Vagina (tissue), 2 donors: ENCODE measurements at regions not wholly inside any gene's neighbourhood (a gene's known extent, or its start where the extent isn't known, plus 50 kb on each side); places are given as distances from the start of the nearest gene placed in this dataset.

ENCODE experiments used
- DNase-seq, 2 donors: peaks; one replicate each; pipeline ENCODE4 v3.0.0-alpha.2; 2017; ENCODE audit errors: extremely low spot score in 2 of 2
- H3K27ac ChIP-seq: fragments of 200-600 bp; sonication (generic); one replicate; pipeline ENCODE4 v1.5.1; 2019
- H3K27me3 ChIP-seq: fragments of 200-600 bp; sonication (generic); one replicate; pipeline ENCODE4 v1.5.1; 2019
- H3K36me3 ChIP-seq, 2 donors: fragments of 200-600 bp; sonication (generic); one replicate each; pipeline ENCODE4 v1.5.1; 2017 to 2019
- H3K4me1 ChIP-seq: fragments of 200-600 bp; sonication (generic); one replicate; pipeline ENCODE4 v1.5.1; 2019
- H3K4me3 ChIP-seq, 2 donors: fragments of 200-600 bp; sonication (generic); 1 replicate in 1 of 2; 2 replicates in 1 of 2; pipeline ENCODE4 v1.5.1; 2016 to 2019
- H3K9me3 ChIP-seq: fragments of 200-600 bp; sonication (generic); one replicate; pipeline ENCODE4 v1.5.1; 2019
- CTCF ChIP-seq, 3 experiments: fragments of 450-650 bp in 2 of 3; fragments of 200-600 bp in 1 of 3; sonication (generic) in 1 of 3; IDR thresholded peaks; one replicate each; pipeline ENCODE4 v1.5.1; 2017 to 2019; ENCODE audit warnings: antibody characterized with exemption in 3 of 3, mild to moderate bottlenecking in 2 of 3, moderate library complexity in 2 of 3
- POLR2A ChIP-seq, 2 donors: fragments of 450-650 bp; IDR thresholded peaks; one replicate each; pipeline ENCODE4 v1.6.1; 2017; ENCODE audit warnings: antibody characterized with exemption in 2 of 2, mild to moderate bottlenecking in 2 of 2, moderate library complexity in 2 of 2
- POLR2AphosphoS5 ChIP-seq, 2 donors: sonication (generic); formaldehyde crosslinking; IDR thresholded peaks; one replicate each; pipeline ENCODE4 v1.9.0; 2017; ENCODE audit warnings: antibody characterized with exemption in 2 of 2, mild to moderate bottlenecking in 2 of 2, low read depth in 1 of 2; ENCODE audit not compliant: insufficient read depth in 1 of 2
- intact Hi-C: fragments of 100-400 bp; cut with DNase I; formaldehyde crosslinking; loops from one replicate; pipeline ENCODE4 v1.15.1; 2023

- Histone ChIP-seq H3K27me3 (no peaks in the 10 kb centered on the region), H3K36me3 (no peaks in the 10 kb centered on the region), H3K9me3 (no peaks in the 10 kb centered on the region), H3K4me3 (no peak overlapping the region), H3K27ac (no peak overlapping the region), H3K4me1 (no peaks in the 10 kb centered on the region)
- intact Hi-C loops: no loop called here
- no peak for TF ChIP-seq POLR2AphosphoS5 (IDR thresholded peaks at IDR 0.05; ENCODE audit: insufficient read depth in 1 of 2, low read depth in 1 of 2)
- TF ChIP-seq POLR2A (IDR thresholded peaks at IDR 0.05): no peak
- no peak for TF ChIP-seq CTCF (IDR thresholded peaks at IDR 0.05)
- DNase-seq: peak in 1 of 2 donors; percentile 77
These were observed 255.6 kb downstream of the ERMARD start for GRCh38 chr6:170006900-170007467.

- Histone ChIP-seq H3K9me3 (no peaks in the 10 kb centered on the region), H3K4me3 (no peak overlapping the region), H3K36me3 (no peaks in the 10 kb centered on the region), H3K27me3 (no peaks in the 10 kb centered on the region), H3K4me1 (no peaks in the 10 kb centered on the region), H3K27ac (no peak overlapping the region)
- intact Hi-C loops: no loop called here
- TF ChIP-seq CTCF (IDR thresholded peaks at IDR 0.05) (no peak), POLR2AphosphoS5 (IDR thresholded peaks at IDR 0.05; ENCODE audit: insufficient read depth in 1 of 2, low read depth in 1 of 2) (no peak), POLR2A (IDR thresholded peaks at IDR 0.05) (no peak)
- DNase-seq: peak in 1 of 2 donors; percentile 76
These were observed 254.9 kb downstream of the ERMARD start for GRCh38 chr6:170006071-170006899.

- no peaks in the 10 kb centered on the region for H3K4me1 ChIP-seq
- DNase-seq: no peak
- intact Hi-C loops: no loop called here
- H3K27me3 ChIP-seq: no peaks in the 10 kb centered on the region
- H3K9me3 ChIP-seq: no peaks in the 10 kb centered on the region
- no peak for TF ChIP-seq CTCF (IDR thresholded peaks at IDR 0.05)
- no peak for TF ChIP-seq POLR2AphosphoS5 (IDR thresholded peaks at IDR 0.05; ENCODE audit: insufficient read depth in 1 of 2, low read depth in 1 of 2)
- no peak for TF ChIP-seq POLR2A (IDR thresholded peaks at IDR 0.05)
- no peak overlapping the region for H3K27ac ChIP-seq
- H3K36me3 ChIP-seq: no peaks in the 10 kb centered on the region
- no peak overlapping the region for H3K4me3 ChIP-seq
These were observed 254.2 kb downstream of the ERMARD start for GRCh38 chr6:170005665-170006064.

GRCh38 chr6:170004585-170005210, 253.3 kb downstream of the ERMARD start:
- TF ChIP-seq POLR2A (IDR thresholded peaks at IDR 0.05): no peak
- no peak for TF ChIP-seq POLR2AphosphoS5 (IDR thresholded peaks at IDR 0.05; ENCODE audit: insufficient read depth in 1 of 2, low read depth in 1 of 2)
- TF ChIP-seq CTCF (IDR thresholded peaks at IDR 0.05): no peak
- DNase-seq: no peak
- Histone ChIP-seq H3K27me3 (no peaks in the 10 kb centered on the region), H3K27ac (no peak overlapping the region), H3K9me3 (no peaks in the 10 kb centered on the region), H3K4me3 (no peak overlapping the region), H3K36me3 (no peaks in the 10 kb centered on the region), H3K4me1 (no peaks in the 10 kb centered on the region)
- intact Hi-C loops: no loop called here
